NCI-H1930 (cell line): ENCODE measurements at regions not wholly inside any gene's neighbourhood (a gene's known extent, or its start where the extent isn't known, plus 50 kb on each side); places are given as distances from the start of the nearest gene placed in this dataset.

ENCODE experiments used
- DNase-seq, 2 experiments: peaks; one replicate each; lab custom pipeline; 2025; lab: John Stamatoyannopoulos, UW

DNA sequence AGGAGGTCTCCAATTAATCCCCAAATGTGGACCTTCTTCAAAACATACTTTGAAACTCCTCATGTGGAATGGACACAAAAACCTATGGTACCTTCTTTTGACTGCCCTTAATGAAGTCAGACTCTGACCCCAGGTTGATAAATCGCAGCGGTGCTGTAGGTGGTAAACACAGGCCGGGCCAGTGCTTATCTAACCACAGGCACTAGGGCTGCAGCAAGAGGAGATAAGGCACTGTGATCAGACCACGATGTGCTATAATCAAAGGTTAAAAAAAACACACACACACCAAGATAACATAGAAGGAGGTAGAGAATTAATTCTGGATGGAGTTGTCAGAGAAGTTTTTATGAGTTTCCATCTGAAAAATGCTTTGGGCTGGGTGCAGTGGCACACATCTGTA is 52.3 kb upstream of the SIPA1L2 start:
- DNase-seq = no peak

DNA sequence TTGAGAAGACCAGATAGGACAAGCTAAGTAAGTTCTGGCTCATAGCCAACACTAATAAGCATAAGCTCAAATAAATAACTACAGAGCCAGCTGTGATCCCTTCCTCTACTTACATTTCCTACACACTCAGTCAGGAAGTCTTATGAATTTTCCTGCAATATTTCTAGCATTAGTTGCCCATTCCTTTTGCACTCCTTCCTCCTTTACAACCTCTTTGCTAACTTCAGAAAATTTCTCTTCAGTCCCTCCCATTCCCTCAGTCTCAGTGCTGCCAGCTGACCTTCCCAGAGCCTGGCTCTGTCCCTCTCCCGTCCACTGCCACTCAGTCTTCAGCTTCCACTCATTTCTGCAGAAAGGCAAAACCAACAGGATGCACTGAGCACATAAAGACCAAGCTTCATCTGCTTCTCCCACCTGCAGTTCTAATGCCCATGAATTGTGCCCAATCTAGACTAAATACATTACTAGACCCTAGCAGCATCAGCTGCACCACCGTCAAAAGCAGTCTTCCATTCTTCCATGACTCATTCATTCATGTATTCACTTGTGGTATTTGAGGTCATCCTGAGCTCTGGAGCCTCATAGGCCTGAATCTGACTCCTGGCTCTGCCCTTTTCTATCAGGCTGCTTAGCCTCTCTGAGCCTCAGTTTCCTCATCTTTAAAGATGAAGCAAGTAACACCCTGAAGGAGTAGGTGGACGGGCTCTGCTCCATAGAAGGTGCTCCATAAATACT is 54.6 kb upstream of the SIPA1L2 start:
- DNase-seq = no peak

DNA sequence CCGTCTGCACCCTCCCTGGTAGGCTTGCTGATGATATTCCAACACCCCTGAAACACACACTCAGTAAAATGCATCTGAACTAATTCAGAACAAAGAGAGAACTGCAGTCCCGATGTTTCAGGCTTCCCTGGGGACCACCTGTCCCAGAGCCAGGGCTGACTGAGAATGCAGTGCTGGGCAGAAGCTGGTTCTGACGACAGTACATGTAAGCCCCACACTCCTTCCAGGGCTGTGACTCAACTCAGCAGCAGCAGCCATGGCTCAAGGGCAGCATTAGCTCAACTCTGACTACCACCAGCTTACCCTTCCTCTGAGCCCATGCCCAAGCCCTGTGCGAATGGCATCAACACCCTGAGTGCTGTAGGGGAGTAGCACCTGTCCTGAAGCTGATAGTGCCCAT is 56.4 kb upstream of the SIPA1L2 start:
- DNase-seq = no peak

DNA sequence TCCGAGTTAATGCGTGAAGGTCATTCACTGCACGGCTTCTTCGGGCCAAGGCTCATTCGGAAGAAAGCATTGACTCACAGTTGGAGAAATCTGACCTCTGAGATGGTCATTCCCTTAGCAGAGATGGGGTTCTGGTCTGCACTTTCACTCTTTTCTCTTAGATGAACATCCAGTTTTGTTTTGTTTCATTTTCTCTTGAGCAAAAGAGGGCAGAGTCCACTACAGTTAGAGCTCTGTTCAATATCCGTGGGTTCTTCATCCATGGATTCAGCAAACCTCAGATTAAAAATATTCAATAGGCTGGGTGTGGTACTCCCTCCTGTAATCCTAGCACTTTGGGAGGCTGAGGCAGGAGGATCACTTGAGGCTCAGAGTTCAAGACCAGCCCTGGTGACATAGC is 57.4 kb upstream of the SIPA1L2 start:
- no peak for DNase-seq

DNA sequence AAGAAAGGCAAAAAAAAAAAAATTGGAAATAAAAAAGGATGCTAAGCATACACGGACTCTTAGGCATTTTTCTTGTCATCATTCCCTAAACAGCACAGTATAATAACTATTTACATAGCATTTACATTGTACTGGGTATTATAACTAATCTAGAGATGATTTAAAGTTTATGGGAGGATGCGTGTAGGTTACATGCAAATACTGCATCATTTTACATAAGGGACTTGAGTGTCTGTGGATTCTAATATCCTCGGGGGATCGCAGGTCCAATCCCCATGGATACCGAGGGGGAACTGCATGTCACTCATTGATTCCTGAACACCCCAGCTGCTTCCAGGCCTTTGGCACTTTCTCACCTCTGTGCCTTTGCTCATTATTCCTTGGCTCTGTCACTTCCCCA is 57.8 kb upstream of the SIPA1L2 start:
- DNase-seq = no peak

DNA sequence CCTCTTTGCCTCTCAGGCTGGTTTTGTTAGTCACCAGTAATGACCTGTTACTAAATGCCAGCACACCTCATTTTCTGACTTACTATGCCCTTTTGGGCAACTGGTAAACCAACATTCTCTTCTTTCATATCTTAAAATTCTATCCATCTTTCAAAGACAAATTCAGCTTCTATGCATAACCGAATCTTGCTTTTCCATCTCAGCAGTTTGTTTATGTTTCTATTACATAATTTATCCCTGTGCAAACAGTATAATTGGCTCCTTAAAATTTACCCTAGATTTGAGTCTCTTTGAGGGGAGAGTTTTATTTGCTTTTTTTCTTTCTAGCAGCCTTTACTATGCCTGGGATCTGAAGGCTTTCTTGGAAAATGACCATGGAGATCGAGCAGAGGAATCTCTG is 58.5 kb upstream of the SIPA1L2 start:
- no peak for DNase-seq

DNA sequence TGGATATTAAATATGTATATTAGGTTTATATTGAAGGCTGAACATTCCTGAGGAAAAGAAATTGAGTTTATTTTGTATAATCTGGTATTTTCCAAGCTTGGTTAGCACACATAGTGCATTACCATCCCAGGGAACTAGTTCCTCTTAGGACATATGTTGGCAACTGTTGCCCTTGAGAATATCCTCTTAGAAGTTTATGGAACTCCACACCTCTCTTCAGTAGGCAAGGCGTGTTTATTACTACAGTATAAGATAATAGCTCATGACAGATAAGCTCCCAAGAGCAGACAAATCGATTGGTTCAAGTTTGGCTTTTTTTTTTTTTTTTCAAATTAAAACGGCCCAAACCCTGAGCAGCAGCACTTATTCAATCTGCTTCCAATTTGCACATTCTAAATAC is 59.8 kb upstream of the SIPA1L2 start:
- no peak for DNase-seq

DNA sequence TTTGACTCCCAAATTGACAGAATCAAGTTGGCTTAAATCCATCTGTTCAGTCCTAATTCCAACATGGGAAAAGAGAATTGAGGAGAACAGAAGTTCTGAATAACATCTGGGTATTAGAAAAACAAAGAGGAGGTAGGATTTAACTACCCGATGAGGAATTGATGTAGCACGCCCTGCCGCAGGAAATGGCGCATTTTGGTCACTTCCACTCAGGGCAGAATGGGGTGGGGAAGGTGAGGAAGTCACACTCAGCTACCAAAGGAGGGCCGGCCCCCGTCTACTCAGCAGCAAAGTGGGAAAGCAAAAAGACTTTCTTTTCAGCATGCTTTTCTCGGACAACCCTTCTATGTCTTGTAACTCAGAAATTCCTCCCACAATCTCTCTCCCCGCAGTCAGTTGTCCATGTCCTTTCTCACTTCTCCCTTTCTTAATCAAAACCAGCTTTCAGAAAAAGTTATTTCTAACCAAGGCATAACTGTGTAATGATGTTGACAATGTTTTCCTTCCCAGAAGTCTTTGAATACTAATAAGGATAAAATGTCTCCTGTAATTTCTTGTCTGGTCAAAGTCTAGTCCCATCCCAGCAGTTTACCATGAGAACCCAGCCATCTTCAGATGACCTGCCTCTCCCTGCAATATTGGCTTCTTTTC is 60.5 kb upstream of the SIPA1L2 start:
- DNase-seq = no peak

DNA sequence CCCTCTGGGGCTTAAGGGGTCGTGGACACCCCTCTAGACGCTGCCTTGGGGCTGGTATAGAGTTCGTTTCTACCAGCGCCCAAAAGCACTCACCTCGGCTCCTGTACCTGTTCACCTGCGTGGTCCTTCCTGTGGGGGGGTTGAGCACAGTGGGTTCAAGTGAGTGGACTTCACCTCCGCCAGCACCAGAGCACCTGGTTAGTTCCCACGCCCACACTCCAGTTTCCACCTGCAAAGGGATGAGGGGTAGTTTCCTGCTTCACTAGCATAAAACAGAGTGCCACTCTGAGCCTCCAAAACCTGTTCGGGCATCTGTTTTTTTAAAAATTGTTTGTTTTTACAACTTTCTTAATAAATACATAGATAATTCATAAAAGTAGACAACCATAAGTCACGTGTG is 64.5 kb upstream of the SIPA1L2 start:
- DNase-seq = no peak

DNA sequence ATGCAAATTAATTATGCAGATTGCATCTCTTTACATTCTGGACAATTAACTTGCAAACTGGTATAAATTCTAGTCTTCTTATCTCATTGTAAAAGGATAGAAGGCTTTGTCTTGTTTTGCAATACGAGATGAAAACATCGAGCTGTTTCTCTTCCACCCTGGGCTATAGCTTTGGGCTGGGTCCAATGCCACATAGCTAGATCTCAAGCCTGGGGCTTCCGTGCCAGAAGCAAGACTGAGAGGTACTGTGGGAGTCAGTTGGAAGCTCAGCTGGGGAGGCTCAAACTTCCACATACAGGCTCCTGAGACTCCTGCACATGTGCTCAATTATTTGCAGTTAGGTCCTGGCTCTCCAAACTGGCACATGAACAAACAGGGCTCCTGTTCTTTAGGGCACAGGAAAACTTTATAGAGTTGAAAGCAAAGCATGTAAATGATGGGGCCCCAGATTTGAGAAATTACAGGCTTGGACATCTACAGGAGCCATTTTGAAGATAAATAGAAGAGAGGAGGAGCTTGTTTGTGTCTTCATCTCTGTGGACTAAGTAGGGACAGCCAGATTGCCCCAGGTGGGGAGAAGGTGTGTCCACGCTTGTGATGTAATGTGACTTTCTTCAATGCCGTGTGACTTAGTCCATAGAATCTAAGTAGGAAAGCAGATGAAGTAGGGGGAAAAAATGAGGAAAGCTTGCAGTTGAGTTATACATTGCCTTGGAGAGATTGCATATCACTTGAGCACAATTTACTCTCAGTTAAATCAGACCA is 65.9 kb upstream of the SIPA1L2 start:
- DNase-seq = no peak

DNA sequence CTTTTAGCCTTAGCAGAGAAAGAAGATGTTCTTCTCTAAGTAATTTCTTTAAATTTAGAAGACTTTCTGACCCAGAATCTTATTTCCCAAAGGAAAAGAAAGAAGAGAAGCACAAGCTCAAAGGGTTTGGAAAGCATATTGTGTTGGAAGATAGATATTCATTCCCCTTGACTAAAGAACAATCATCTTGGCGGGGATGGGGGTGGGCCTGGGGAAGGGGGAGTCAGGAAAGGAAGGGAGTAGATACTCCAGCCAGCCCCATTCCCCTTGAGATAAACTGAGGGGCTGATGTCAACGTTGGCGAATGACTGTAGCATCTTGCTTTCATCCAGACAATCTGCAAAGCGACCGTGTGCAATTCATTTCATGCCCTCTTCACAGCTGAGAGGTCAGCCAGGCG is 66.5 kb upstream of the SIPA1L2 start:
- no peak for DNase-seq

DNA sequence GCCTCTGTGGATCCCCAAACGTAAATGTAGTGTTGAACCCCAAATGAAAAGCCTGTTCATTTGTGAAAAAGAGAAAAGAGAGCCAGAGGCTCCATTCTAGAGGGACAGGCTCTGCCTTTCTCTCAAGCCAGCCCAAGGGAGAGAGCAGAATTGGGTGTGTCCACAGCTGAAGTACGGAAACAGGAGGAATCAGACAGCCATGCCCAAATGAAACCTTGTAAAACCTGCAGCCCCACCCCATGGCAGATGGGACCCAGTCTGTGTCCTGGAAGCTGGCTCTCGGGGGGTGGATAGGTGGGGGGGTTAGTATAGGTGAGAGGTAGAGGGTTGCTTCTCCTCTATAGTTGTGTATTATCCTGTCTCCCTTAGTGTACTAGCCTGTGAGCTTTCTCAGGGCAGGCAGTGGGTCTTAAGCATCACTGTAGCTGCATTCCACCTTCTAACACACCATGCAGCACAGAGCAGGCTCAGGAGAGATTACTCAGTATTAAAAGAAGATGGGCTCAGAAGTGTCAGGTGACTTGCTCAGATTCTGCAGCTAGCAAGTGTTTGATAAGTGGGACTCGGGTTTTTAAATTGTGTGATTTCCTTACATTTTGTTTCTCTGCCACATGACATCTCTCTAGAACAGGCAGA is 67.4 kb upstream of the SIPA1L2 start:
- no peak for DNase-seq

DNA sequence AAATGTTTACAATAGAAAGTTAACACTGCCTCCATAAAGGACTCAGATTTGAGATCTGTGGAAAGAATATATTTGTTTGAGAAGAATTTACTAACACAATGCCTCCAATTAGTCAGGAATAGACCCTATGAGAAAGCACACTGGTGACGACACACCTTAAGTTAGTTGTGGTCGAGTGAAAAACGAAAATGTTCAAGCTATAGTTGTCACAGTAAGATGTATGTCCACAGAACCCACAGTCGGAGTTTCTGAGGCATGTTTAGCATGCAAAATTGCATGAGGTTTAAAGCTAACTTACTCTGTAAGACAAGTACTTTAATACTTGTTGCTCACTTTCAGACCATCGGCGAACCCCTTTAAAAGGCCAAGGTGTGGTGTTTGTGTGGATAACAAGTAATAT is 69.9 kb upstream of the SIPA1L2 start:
- no peak for DNase-seq

DNA sequence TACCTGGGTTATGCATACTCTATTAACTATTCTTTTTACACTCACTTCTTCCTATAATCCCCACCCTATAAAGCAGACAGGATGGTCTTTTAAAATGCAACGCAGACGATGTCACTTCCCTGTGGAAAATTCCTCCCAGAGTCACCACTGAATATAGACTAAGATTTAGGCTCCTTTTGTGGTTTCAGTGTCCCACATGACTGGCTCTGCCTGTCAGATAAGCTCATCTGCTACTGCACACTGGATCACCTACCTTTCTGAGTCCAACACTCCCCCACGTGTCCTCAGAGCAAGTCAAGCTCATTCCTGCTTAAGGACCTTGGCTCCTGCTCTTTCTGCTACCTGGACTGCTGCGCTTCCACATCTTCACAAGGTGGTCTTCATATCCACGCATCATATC is 73.0 kb upstream of the SIPA1L2 start:
- DNase-seq = no peak

DNA sequence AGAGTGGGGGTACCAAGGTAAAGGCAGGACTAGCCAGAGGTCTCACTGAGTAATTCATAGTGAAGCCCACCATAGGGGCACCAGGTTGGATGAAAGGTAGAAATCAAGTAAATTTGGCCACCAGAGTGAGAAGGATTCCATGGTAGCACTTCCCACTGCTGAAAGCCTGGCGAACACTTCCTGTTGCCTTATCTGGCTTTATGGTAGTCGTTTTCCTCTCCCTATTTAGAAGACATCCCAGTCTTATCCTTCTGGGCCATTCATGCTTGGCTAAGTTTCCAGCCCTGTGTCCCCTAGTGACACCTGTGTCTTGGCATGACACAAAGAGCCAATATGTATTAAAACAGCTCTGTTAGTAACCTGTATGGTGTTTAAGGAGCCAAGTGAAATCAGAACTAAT is 74.3 kb upstream of the SIPA1L2 start:
- DNase-seq = no peak

DNA sequence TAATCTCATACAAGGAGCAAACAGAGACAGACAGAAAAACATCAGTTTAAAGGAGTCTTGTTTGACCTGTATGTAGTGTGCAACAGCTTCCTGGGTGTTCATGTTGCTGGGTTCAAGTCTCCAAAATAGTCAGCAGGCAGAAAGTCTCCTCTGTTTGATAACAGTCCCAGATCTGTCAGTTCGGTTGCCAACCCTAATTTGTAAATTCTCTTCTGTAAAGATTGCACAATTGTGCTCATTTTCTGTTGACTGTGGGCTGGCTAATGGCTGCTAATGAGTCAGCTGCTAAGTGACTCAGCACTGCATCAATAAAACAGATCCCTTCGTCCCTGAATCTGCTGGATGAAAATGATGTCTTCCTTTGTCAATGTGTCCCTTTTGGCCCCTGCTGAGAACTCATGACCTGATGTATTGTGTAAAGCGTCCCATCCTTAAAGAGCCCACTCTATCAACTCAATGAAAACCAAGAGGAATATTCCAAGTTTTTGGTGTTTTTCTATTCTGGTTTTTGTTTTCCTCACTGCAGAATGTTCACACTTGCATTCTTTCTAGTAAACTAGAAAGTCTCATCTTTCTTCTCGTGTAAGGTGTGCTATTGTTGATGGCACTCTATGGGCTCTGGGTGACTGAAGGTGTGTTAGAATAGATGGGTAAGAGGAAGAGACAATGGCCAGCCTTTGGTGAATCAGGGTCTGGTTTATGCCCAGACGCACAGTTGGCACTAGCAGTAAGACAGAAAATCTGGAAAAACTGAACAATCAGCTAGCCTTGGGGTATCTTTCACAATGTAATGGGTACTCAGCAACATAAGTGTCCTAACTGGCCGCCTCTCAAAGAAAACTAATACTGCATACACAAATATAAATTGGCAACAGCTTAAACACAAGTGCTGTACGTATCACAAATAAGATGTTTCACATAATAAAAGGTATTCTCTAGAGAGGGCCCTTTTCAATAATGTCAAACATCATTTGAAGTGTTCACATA is 75.1 kb upstream of the SIPA1L2 start:
- DNase-seq = peak; percentile 61 to 86

DNA sequence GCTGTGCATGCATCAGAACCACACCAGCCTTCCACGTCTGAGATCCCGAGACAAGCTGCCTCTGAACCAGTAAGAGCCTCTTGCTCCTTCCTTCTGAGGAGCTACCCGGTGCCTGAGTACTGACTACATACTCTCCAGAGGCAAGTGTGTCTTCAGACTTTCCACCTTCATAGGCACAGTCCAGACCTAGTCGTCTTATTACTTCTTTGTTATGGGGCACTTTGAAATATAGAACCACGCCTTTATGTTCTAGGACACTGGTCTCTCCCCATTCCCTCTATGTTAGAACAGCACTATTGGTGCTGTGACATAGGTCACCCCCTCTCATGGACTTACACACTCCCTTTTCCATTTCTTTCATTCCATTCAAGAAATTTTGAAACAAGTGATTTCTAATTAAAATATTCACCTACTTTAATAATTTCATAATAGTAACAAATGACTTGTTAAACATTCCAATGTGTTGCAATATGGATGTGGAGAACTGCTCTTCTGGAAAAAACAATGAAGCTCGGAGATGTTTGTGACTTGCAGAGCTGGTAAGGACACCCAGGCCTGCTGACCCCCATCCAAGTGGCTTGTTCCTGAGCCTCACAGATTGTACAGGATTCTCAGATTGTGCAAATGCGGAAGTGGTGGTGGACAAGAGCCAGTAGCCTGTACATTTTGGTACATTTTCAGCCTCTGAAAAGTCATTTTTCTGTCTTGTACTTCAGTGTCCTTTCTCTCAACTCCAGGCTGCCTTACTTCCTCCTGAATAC is 76.1 kb upstream of the SIPA1L2 start:
- no peak for DNase-seq

DNA sequence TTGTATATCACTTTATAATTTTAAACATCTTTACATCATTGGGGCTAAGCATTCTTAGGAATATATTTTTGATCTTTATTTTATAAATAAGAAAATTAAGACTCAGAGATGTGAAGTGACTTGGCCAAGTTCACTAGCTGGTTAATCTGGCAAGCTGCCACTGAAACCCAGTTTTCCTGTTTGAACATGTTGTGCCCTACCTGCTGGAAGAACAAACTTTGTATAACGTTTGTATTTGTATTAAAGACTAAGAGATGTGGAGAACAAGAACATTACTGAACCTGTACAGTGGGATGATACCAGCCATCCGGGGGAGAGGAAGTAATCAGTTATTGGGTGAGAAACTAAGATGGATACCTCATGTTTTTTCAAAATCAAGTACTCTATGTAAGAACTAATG is 77.2 kb upstream of the SIPA1L2 start:
- DNase-seq = no peak

DNA sequence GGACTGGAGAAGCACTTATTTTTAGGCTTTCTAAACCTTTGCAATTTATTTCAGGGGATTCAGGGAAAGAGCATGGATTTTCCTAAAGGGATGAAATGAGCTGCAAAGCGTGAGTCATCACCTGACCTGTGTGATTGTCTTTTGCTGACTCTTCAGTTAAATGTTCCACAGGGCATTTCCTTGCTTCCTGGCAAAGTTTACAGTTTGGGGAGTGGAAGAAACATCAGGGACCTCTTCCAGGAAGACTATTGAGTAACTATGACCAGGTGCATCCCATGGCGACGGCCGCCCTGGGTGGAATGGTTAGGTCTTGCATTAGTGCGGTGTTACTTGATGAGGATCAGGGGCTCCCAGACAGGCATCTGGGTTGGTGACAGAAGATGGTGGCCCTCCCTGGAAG is 79.5 kb upstream of the SIPA1L2 start:
- no peak for DNase-seq

DNA sequence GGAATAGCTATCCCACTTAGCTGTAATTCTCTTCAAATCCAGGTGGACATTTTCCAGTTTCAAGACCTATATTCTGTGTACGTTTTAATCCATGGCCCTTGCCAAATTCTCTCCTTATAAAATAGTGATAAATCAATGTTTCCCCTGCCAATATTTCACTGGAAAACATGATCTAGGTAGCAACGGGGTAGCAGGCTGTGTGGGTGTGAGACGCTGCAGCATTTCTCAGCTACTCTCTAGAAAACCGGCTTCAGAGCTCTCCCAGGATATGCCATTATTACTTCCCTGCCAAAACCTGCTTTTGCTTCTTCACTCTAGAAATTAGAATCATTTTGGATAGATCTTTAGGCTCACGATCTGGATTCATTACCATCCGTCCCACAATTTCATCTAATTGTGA is 82.1 kb upstream of the SIPA1L2 start:
- DNase-seq = no peak

DNA sequence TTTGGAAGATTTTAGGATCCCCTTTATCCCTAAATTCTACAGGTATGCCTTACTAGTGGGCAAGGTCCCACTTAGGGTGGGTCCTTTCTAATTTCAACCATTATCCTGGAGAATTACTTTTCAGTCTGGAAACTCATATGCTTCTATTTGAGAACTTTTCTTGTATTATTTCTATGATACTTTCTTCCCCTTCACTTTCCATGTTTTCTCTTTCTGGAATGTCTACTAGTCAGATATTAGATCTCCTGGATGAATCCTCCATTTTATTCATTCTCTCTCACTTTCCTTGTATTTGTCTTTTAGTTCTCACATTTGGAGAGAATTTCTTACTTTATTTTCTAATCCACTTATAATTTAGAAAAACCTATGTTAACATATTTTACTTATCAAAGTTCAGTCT is 83.9 kb upstream of the SIPA1L2 start:
- no peak for DNase-seq
